22Rv1 (cell line): ENCODE measurements at regions not wholly inside any gene's neighbourhood (a gene's known extent, or its start where the extent isn't known, plus 50 kb on each side); places are given as distances from the start of the nearest gene placed in this dataset.

Experiments
- ZFX ChIP-seq: fragments of 450-650 bp; IDR thresholded peaks from 2 replicates; pipeline ENCODE4 v1.6.1; 2017; ENCODE audit warnings: antibody characterized with exemption, borderline replicate concordance
- TF ChIP-seq, protein P1 (sequence below): fragments of 450-650 bp; IDR thresholded peaks from 2 replicates; pipeline ENCODE4 v1.5.1; 2017; ENCODE audit warnings: mild to moderate bottlenecking

- TF ChIP-seq, protein P1, sequence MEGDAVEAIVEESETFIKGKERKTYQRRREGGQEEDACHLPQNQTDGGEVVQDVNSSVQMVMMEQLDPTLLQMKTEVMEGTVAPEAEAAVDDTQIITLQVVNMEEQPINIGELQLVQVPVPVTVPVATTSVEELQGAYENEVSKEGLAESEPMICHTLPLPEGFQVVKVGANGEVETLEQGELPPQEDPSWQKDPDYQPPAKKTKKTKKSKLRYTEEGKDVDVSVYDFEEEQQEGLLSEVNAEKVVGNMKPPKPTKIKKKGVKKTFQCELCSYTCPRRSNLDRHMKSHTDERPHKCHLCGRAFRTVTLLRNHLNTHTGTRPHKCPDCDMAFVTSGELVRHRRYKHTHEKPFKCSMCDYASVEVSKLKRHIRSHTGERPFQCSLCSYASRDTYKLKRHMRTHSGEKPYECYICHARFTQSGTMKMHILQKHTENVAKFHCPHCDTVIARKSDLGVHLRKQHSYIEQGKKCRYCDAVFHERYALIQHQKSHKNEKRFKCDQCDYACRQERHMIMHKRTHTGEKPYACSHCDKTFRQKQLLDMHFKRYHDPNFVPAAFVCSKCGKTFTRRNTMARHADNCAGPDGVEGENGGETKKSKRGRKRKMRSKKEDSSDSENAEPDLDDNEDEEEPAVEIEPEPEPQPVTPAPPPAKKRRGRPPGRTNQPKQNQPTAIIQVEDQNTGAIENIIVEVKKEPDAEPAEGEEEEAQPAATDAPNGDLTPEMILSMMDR = no peak
- no peak for TF ChIP-seq ZFX
Measured at GRCh38 chr12:124646385-124647230, 79.2 kb upstream of the NCOR2 start.
